Muscle layer of duodenum (tissue), 2 donors: ENCODE measurements at regions not wholly inside any gene's neighbourhood (a gene's known extent, or its start where the extent isn't known, plus 50 kb on each side); places are given as distances from the start of the nearest gene placed in this dataset.

Experiments used
- H3K27ac ChIP-seq: one replicate; pipeline ENCODE4 v1.7.0; 2013; ENCODE audit warnings: mild to moderate bottlenecking, low read length
- H3K27me3 ChIP-seq: one replicate; pipeline ENCODE4 v1.7.0; 2013; ENCODE audit warnings: low read depth, mild to moderate bottlenecking, control low read depth, low read length
- H3K36me3 ChIP-seq, 2 donors: one replicate each; pipeline ENCODE4 v1.7.0; 2013; ENCODE audit warnings: low read length in 2 of 2, control low read depth in 1 of 2, mild to moderate bottlenecking in 1 of 2; ENCODE audit not compliant: insufficient read depth in 2 of 2, control insufficient read depth in 1 of 2
- H3K4me1 ChIP-seq, 2 donors: one replicate each; pipeline ENCODE4 v1.7.0; 2013; ENCODE audit warnings: low read length in 2 of 2, mild to moderate bottlenecking in 2 of 2, control low read depth in 1 of 2, moderate library complexity in 1 of 2; ENCODE audit not compliant: insufficient read depth in 2 of 2, control insufficient read depth in 1 of 2
- H3K4me3 ChIP-seq, 2 donors: one replicate each; pipeline ENCODE4 v1.7.0; 2013; ENCODE audit warnings: low read length in 2 of 2, low read depth in 1 of 2, mild to moderate bottlenecking in 1 of 2
- H3K9me3 ChIP-seq, 2 donors: one replicate each; pipeline ENCODE4 v1.7.0; 2013; ENCODE audit warnings: low read length in 2 of 2, control low read depth in 1 of 2, mild to moderate bottlenecking in 1 of 2; ENCODE audit not compliant: control insufficient read depth in 1 of 2
- donor health status: healthy.

- H3K9me3 ChIP-seq = no peaks in the 10 kb centered on the region
- H3K4me1 ChIP-seq = no peaks in the 10 kb centered on the region
- H3K27me3 ChIP-seq = no peaks in the 10 kb centered on the region
- no peak overlapping the region for H3K4me3 ChIP-seq
- no peak overlapping the region for H3K27ac ChIP-seq
- no peaks in the 10 kb centered on the region for H3K36me3 ChIP-seq
Measured at GRCh38 chr11:32318071-32319055, 117.0 kb downstream of the WT1 start.

- Histone ChIP-seq H3K4me3 (no peak overlapping the region), H3K27ac (no peak overlapping the region), H3K36me3 (no peaks in the 10 kb centered on the region), H3K4me1 (no peaks in the 10 kb centered on the region), H3K27me3 (no peaks in the 10 kb centered on the region), H3K9me3 (no peaks in the 10 kb centered on the region)
Measured at GRCh38 chr11:32323814-32324130, 111.6 kb downstream of the WT1 start.

- Histone ChIP-seq H3K4me3 (no peak overlapping the region), H3K9me3 (no peaks in the 10 kb centered on the region), H3K27ac (no peak overlapping the region)
Measured at GRCh38 chr11:32325187-32325586, 110.2 kb downstream of the WT1 start.

GRCh38 chr11:32325725-32326124, 109.6 kb downstream of the WT1 start:
- Histone ChIP-seq H3K27me3 (no peaks in the 10 kb centered on the region), H3K4me1 (no peaks in the 10 kb centered on the region), H3K36me3 (no peaks in the 10 kb centered on the region), H3K9me3 (no peaks in the 10 kb centered on the region), H3K27ac (no peak overlapping the region), H3K4me3 (no peak overlapping the region)

More at GRCh38 chr11:32325187-32325586, 110.2 kb downstream of the WT1 start:
- no peaks in the 10 kb centered on the region for H3K36me3 ChIP-seq
- no peaks in the 10 kb centered on the region for H3K27me3 ChIP-seq
- no peaks in the 10 kb centered on the region for H3K4me1 ChIP-seq

- Histone ChIP-seq H3K4me3 (no peak overlapping the region), H3K9me3 (no peaks in the 10 kb centered on the region), H3K27ac (no peak overlapping the region), H3K27me3 (no peaks in the 10 kb centered on the region), H3K4me1 (no peaks in the 10 kb centered on the region), H3K36me3 (no peaks in the 10 kb centered on the region)
Measured at GRCh38 chr11:32326522-32326921, 108.8 kb downstream of the WT1 start.

- Histone ChIP-seq H3K4me1 (no peaks in the 10 kb centered on the region), H3K9me3 (no peaks in the 10 kb centered on the region), H3K4me3 (no peak overlapping the region), H3K36me3 (no peaks in the 10 kb centered on the region), H3K27me3 (no peaks in the 10 kb centered on the region), H3K27ac (no peak overlapping the region)
Measured at GRCh38 chr11:32328392-32328791, 106.9 kb downstream of the WT1 start.

GRCh38 chr11:32331098-32331497, 104.2 kb downstream of the WT1 start:
- Histone ChIP-seq H3K27me3 (no peaks in the 10 kb centered on the region), H3K4me1 (no peaks in the 10 kb centered on the region), H3K9me3 (no peaks in the 10 kb centered on the region), H3K36me3 (no peaks in the 10 kb centered on the region), H3K27ac (no peak overlapping the region), H3K4me3 (no peak overlapping the region)

- Histone ChIP-seq H3K4me1 (no peaks in the 10 kb centered on the region), H3K27ac (no peak overlapping the region), H3K36me3 (no peaks in the 10 kb centered on the region), H3K27me3 (no peaks in the 10 kb centered on the region), H3K9me3 (no peaks in the 10 kb centered on the region), H3K4me3 (no peak overlapping the region)
Measured at GRCh38 chr11:32331792-32332191, 103.5 kb downstream of the WT1 start.

GRCh38 chr11:32332990-32333319, 102.4 kb downstream of the WT1 start:
- Histone ChIP-seq H3K36me3 (no peaks in the 10 kb centered on the region), H3K4me1 (no peaks in the 10 kb centered on the region), H3K27ac (no peak overlapping the region), H3K27me3 (no peaks in the 10 kb centered on the region), H3K9me3 (no peaks in the 10 kb centered on the region), H3K4me3 (peak overlapping the region; percentile 39 to 59)

- Histone ChIP-seq H3K27ac (no peak overlapping the region), H3K36me3 (no peaks in the 10 kb centered on the region), H3K4me3 (peak overlapping the region; percentile 39 to 59), H3K27me3 (no peaks in the 10 kb centered on the region), H3K4me1 (no peaks in the 10 kb centered on the region), H3K9me3 (no peaks in the 10 kb centered on the region)
Measured at GRCh38 chr11:32333320-32333991, 101.9 kb downstream of the WT1 start.

GRCh38 chr11:32334822-32335221, 100.5 kb downstream of the WT1 start:
- Histone ChIP-seq H3K4me1 (no peaks in the 10 kb centered on the region), H3K27ac (no peak overlapping the region), H3K9me3 (no peaks in the 10 kb centered on the region)

More at GRCh38 chr11:32334822-32335221, 100.5 kb downstream of the WT1 start:
- H3K4me3 ChIP-seq = no peak overlapping the region
- no peaks in the 10 kb centered on the region for H3K36me3 ChIP-seq
- no peaks in the 10 kb centered on the region for H3K27me3 ChIP-seq
